ENCODE measurements at regions not wholly inside any gene's neighbourhood (a gene's known extent, or its start where the extent isn't known, plus 50 kb on each side); places are given as distances from the start of the nearest gene placed in this dataset.
"Not testable (repeated sequence)": the region's sequence is repeated elsewhere in the genome, so short reads cannot be mapped to it uniquely, and the experiment has no call there.

GRCh38 chr22:33166206-33166605, 108.0 kb upstream of the SYN3 start:
- DNase-seq (no peak), ATAC-seq (no peak)
- CTCF ChIA-PET: no interaction called here
- Mint-ChIP-seq H3K27ac (no peak overlapping the region), H3K4me3 (no peak overlapping the region), H3K4me1 (no peaks in the 10 kb centered on the region), H3K9me3 (ENCODE audit: low read depth) (no peaks in the 10 kb centered on the region), H3K27me3 (no peaks in the 10 kb centered on the region), H3K36me3 (no peaks in the 10 kb centered on the region)

GRCh38 chr22:33163815-33164214, 105.6 kb upstream of the SYN3 start:
- ATAC-seq: no peak
- Mint-ChIP-seq H3K4me1 (no peaks in the 10 kb centered on the region), H3K4me3 (no peak overlapping the region), H3K9me3 (ENCODE audit: low read depth) (no peaks in the 10 kb centered on the region), H3K27me3 (no peaks in the 10 kb centered on the region), H3K27ac (no peak overlapping the region), H3K36me3 (no peaks in the 10 kb centered on the region)
- CTCF ChIA-PET: no interaction called here
- DNase-seq: no peak

GRCh38 chr22:33162196-33162595, 104.0 kb upstream of the SYN3 start:
- DNase-seq (no peak), ATAC-seq (no peak)
- CTCF ChIA-PET: no interaction called here
- Mint-ChIP-seq H3K27me3 (no peaks in the 10 kb centered on the region), H3K36me3 (no peaks in the 10 kb centered on the region), H3K4me3 (no peak overlapping the region), H3K9me3 (ENCODE audit: low read depth) (peaks cover 2% of the 10 kb centered on the region), H3K27ac (no peak overlapping the region), H3K4me1 (no peaks in the 10 kb centered on the region)

- Mint-ChIP-seq H3K27ac (no peak overlapping the region), H3K4me1 (no peaks in the 10 kb centered on the region), H3K4me3 (no peak overlapping the region), H3K9me3 (ENCODE audit: low read depth) (peaks cover 2% of the 10 kb centered on the region), H3K27me3 (no peaks in the 10 kb centered on the region), H3K36me3 (no peaks in the 10 kb centered on the region)
- no peak for ATAC-seq
- DNase-seq: no peak
- CTCF ChIA-PET: no interaction called here
These were observed 102.3 kb upstream of the SYN3 start for GRCh38 chr22:33160525-33160924.

GRCh38 chr22:33154967-33155366, 96.8 kb upstream of the SYN3 start:
- H3K36me3 Mint-ChIP-seq, DNase-seq, CTCF ChIA-PET, ATAC-seq, H3K27me3 Mint-ChIP-seq, H3K27ac Mint-ChIP-seq, H3K4me1 Mint-ChIP-seq, H3K4me3 Mint-ChIP-seq: not testable (repeated sequence)
- peaks cover 11% of the 10 kb centered on the region for H3K9me3 Mint-ChIP-seq (ENCODE audit: low read depth)

GRCh38 chr22:33149611-33150010, 91.4 kb upstream of the SYN3 start:
- Mint-ChIP-seq H3K4me3 (no peak overlapping the region), H3K9me3 (ENCODE audit: low read depth) (peaks cover 2% of the 10 kb centered on the region), H3K27ac (no peak overlapping the region), H3K27me3 (no peaks in the 10 kb centered on the region), H3K36me3 (no peaks in the 10 kb centered on the region), H3K4me1 (no peaks in the 10 kb centered on the region)
- DNase-seq (no peak), ATAC-seq (no peak)
- CTCF ChIA-PET: no interaction called here

GRCh38 chr22:33144721-33145120, 86.5 kb upstream of the SYN3 start:
- DNase-seq (no peak), ATAC-seq (no peak)
- CTCF ChIA-PET: no interaction called here
- no peaks in the 10 kb centered on the region for H3K9me3 Mint-ChIP-seq (ENCODE audit: low read depth)
- no peak overlapping the region for H3K4me3 Mint-ChIP-seq
- H3K27ac Mint-ChIP-seq: no peak overlapping the region
- no peaks in the 10 kb centered on the region for H3K36me3 Mint-ChIP-seq
- no peaks in the 10 kb centered on the region for H3K4me1 Mint-ChIP-seq
- H3K27me3 Mint-ChIP-seq: no peaks in the 10 kb centered on the region

- H3K4me1 Mint-ChIP-seq: no peaks in the 10 kb centered on the region
- no peak for ATAC-seq
These were observed 84.3 kb upstream of the SYN3 start for GRCh38 chr22:33142282-33143055.

GRCh38 chr22:33139937-33140336, 81.8 kb upstream of the SYN3 start:
- H3K4me3 Mint-ChIP-seq: no peak overlapping the region
- ATAC-seq (no peak), DNase-seq (no peak)
- CTCF ChIA-PET: no interaction called here
- no peaks in the 10 kb centered on the region for H3K27me3 Mint-ChIP-seq
- H3K4me1 Mint-ChIP-seq: no peaks in the 10 kb centered on the region
- H3K36me3 Mint-ChIP-seq: no peaks in the 10 kb centered on the region
- H3K9me3 Mint-ChIP-seq (ENCODE audit: low read depth): no peaks in the 10 kb centered on the region
- H3K27ac Mint-ChIP-seq: no peak overlapping the region

More at GRCh38 chr22:33142282-33143055, 84.3 kb upstream of the SYN3 start:
- Mint-ChIP-seq H3K27ac (no peak overlapping the region), H3K4me3 (no peak overlapping the region), H3K27me3 (no peaks in the 10 kb centered on the region), H3K9me3 (ENCODE audit: low read depth) (no peaks in the 10 kb centered on the region), H3K36me3 (no peaks in the 10 kb centered on the region)
- CTCF ChIA-PET: no interaction called here
- DNase-seq: no peak

- CTCF ChIA-PET; ATAC-seq; H3K4me3 Mint-ChIP-seq; DNase-seq; H3K9me3 Mint-ChIP-seq (ENCODE audit: low read depth); H3K27me3 Mint-ChIP-seq; H3K27ac Mint-ChIP-seq; H3K36me3 Mint-ChIP-seq; H3K4me1 Mint-ChIP-seq: not testable (repeated sequence)
These were observed 80.2 kb upstream of the SYN3 start for GRCh38 chr22:33138333-33138732.

GRCh38 chr22:33130473-33130872, 72.3 kb upstream of the SYN3 start:
- ATAC-seq: no peak
- CTCF ChIA-PET: no interaction called here
- Mint-ChIP-seq H3K4me1 (no peaks in the 10 kb centered on the region), H3K36me3 (no peaks in the 10 kb centered on the region), H3K27me3 (no peaks in the 10 kb centered on the region), H3K4me3 (no peak overlapping the region), H3K27ac (no peak overlapping the region), H3K9me3 (ENCODE audit: low read depth) (peaks cover 5% of the 10 kb centered on the region)
- DNase-seq: no peak

- CTCF ChIA-PET: no interaction called here
- Mint-ChIP-seq H3K9me3 (ENCODE audit: low read depth) (peaks cover 5% of the 10 kb centered on the region), H3K4me1 (no peaks in the 10 kb centered on the region), H3K36me3 (no peaks in the 10 kb centered on the region), H3K27ac (no peak overlapping the region), H3K27me3 (no peaks in the 10 kb centered on the region), H3K4me3 (no peak overlapping the region)
- DNase-seq: no peak
- ATAC-seq: no peak
These were observed 71.4 kb upstream of the SYN3 start for GRCh38 chr22:33129621-33130020.

- ATAC-seq (no peak), DNase-seq (no peak)
- Mint-ChIP-seq H3K9me3 (ENCODE audit: low read depth) (peaks cover 10% of the 10 kb centered on the region), H3K4me1 (no peaks in the 10 kb centered on the region), H3K4me3 (no peak overlapping the region), H3K27ac (no peak overlapping the region), H3K36me3 (no peaks in the 10 kb centered on the region), H3K27me3 (no peaks in the 10 kb centered on the region)
- CTCF ChIA-PET: no interaction called here
These were observed 68.7 kb upstream of the SYN3 start for GRCh38 chr22:33126881-33127280.

- ATAC-seq (no peak), DNase-seq (no peak)
- no peak overlapping the region for H3K4me3 Mint-ChIP-seq
- no peaks in the 10 kb centered on the region for H3K36me3 Mint-ChIP-seq
- H3K27me3 Mint-ChIP-seq: no peaks in the 10 kb centered on the region
- CTCF ChIA-PET: no interaction called here
- H3K27ac Mint-ChIP-seq: no peak overlapping the region
- no peaks in the 10 kb centered on the region for H3K4me1 Mint-ChIP-seq
- peaks cover 6% of the 10 kb centered on the region for H3K9me3 Mint-ChIP-seq (ENCODE audit: low read depth)
These were observed 66.3 kb upstream of the SYN3 start for GRCh38 chr22:33124471-33124870.

- ATAC-seq; DNase-seq; H3K27me3 Mint-ChIP-seq; H3K4me3 Mint-ChIP-seq; H3K4me1 Mint-ChIP-seq; CTCF ChIA-PET; H3K9me3 Mint-ChIP-seq (ENCODE audit: low read depth); H3K36me3 Mint-ChIP-seq; H3K27ac Mint-ChIP-seq: not testable (repeated sequence)
These were observed 64.3 kb upstream of the SYN3 start for GRCh38 chr22:33122439-33122838.
